ENCODE measurements at regions not wholly inside any gene's neighbourhood (a gene's known extent, or its start where the extent isn't known, plus 50 kb on each side); places are given as distances from the start of the nearest gene placed in this dataset.
"Not testable (repeated sequence)": the region's sequence is repeated elsewhere in the genome, so short reads cannot be mapped to it uniquely, and the experiment has no call there.

DNA sequence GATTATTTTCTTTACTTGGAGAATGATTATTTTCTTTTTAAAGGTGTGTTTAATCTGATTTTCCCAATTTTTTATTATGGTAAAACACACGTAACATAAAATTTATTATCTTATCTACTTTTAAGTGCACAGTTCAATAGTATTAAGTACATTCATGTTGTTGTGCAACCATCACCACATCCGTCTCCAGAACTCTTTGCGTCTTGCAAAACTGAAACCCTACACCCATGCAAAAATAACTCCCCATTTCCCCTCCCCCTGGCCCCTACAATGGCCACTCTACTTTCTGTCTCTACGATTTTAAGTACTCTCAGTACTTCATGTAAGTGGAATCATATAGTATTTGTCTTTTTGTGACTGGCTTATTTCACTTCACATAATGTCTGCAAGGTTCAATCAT, 230.7 kb downstream of the SATB1 start:
- DNase-seq (ENCODE audit: low read depth in 2 of 2): no peak

DNA sequence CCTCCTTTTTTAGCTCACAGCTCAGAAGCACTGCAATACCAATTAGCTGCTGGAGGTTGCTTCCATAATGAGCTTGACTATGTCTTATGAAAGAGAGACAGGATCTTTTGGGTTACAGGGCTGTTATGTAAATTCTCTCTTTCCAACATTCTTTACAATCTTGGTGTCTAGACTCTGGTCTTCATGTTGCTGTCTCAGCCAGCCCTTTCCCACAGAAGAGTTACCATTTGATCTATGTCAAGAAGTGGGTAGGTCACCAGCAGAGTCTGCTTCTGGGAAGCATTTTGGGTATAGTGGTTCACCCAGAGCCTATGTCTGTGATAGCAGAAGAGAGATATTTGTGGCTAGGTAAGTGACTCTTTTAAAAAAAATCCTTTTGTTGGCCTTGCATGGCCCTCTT, 234.5 kb downstream of the SATB1 start:
- DNase-seq (ENCODE audit: low read depth in 2 of 2): no peak

DNA sequence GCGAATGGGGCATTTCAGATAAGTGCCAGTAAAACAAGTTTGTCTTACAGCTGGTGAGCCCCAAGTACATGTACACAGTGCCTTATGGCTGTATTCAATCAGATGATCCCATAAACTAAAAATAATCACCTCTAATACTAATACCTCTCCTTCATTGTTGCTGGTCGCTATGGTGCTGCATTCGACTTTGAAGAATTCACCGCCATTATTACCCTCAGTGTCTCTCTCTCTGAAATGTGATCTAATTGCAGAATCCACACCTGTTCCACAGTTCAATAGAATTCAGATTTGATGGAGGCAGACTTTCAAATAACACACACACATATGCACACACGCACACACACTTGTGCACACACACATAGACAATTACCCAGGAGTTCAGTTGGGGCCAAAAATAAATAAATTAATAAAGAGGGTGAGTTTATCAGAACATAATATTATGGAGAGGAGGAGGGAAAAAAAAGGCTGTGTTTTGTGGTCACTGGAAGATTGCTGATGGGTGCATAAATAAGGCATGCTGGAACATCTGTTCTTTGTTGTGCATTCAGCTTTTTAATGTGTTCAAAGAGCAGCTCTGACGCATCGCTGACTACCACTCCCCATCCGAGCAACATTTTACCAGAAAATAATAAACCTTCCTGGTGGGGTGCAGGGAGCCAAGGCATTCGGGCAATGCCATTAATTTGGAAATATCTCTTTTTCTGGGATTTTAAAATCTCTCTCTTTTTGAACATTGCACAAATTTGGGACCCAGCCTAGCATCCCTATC, 235.7 kb downstream of the SATB1 start:
- DNase-seq (ENCODE audit: low read depth in 2 of 2): no peak

DNA sequence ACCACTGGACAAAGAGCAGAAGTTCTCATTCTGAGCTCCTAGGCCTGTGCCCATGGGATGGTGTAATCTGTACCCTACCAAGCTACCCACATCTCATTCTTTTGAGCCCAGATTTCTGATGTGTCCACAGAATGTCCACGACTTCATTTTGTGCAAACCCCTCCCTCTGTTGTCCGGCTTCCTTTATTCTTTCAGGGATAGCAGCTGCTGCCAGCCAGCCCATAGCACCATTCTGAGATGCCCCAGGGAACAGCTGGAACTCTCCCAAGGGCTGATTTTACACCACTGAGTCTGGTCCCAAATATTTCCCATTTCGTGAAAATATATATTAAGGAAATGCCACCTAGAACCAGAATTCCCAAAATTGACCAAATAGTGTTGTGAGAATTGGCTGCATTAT, 236.6 kb downstream of the SATB1 start:
- DNase-seq (ENCODE audit: low read depth in 2 of 2): no peak

DNA sequence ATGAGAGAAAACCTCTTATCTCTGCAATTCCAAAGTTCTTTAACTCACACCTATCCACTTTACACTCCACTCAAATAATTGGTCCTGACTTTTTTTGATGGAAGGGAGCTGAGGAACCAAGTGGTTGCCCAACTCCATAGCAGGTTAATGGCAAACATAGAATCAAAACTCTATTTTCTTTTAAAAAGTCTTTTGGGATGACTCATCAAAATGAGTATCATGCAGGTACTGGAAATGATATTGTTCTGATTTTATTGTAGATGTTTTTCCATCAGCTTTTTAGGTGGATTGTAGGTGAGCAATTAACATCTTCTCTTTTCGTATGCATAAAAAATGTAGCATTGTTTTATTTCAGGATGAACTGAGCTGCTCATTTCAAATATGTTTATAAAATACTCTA, 239.5 kb downstream of the SATB1 start:
- DNase-seq (ENCODE audit: low read depth in 2 of 2): no peak

DNA sequence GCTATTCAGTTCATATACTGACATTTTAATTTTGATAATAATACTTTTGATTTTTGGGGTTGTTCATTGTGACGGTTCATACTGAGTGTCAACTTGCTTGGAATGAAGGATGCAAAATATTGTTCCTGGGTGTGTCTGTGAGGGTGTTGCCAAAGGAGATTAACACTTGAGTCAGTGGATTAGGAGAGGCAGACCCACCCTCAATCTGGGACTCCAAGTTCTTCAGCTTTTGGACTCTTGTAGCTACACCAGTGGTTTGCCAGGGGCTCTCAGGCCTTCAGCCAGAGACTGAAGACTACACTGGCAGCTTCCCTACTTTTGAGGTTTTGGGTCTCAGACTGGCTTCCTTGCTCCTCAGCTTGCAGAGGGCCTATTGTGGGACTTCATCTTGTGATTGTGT, 242.2 kb downstream of the SATB1 start:
- not testable (repeated sequence) for DNase-seq (ENCODE audit: low read depth in 2 of 2)

DNA sequence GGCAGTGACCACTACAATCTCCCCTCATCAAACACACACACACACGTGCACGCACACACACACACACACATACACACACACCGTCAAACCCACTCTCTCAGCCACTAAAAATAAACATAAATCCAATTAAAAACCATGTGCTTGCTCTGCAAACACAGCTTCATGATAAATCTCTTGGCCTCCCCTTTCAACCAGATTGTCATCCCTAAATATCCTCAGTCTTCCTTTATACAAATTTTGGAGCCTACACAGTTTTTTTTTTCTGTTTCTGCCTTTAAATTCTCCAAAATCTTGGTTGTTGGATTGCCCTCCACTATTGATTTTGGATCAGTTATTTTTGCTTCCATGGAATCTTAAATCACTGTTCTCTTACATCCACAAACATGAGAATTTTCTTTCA, 245.6 kb downstream of the SATB1 start:
- DNase-seq (ENCODE audit: low read depth in 2 of 2): no peak

DNA sequence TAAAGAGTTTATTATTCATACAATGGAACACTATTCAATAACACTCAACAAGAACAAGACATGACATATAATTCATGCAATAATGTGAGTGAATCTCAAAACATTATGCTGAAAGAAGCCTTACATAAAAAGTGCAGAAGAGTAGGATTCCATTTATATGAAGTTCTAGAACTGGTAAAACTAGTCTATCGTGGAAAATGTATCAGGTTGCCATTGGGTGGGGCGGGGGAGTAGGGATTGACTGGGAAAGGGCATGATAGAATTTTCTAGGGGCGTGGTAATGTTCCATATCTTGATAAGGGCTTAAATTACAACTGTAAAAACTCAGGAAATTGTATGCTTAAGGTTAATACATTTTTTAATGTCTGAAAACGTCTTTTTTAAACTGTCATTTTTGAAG, 247.9 kb downstream of the SATB1 start:
- DNase-seq (ENCODE audit: low read depth in 2 of 2): no peak

DNA sequence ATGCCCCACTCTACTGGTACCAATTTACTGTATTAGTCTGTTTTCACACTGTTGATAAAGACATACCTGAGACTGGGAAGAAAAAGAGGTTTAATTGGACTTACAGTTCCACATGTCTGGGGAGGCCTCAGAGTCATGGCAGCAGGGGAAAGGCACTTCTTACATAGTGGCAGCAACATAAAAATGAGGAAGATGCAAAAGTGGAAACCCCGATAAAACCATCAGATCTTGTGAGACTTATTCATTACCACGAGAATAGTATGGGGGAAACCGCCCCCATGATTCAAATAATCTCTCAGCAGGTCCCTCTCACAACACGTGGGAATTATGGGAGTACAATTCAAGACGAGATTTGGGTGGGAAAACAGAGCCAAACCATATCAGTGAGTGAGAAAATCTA, 251.2 kb downstream of the SATB1 start:
- DNase-seq (ENCODE audit: low read depth in 2 of 2): not testable (repeated sequence)

DNA sequence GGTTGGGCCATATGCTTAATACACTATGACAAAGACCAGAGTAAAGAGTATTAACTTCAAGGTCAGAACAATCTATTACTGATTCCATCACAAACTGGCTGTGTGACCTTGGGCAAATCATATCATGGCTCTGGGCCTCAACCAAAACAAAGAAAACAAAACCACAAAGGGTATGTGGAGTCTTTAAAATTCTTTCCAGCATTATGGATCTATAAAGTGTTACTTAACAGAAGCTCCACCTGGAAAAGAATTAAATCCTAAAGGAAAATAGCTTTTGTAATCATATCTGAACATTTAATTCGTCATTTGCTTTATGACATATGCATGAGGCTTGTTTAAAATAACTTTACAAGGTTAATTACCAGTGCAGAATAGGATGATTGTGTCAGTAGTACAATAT, 265.5 kb downstream of the SATB1 start:
- no peak for DNase-seq (ENCODE audit: low read depth in 2 of 2)

DNA sequence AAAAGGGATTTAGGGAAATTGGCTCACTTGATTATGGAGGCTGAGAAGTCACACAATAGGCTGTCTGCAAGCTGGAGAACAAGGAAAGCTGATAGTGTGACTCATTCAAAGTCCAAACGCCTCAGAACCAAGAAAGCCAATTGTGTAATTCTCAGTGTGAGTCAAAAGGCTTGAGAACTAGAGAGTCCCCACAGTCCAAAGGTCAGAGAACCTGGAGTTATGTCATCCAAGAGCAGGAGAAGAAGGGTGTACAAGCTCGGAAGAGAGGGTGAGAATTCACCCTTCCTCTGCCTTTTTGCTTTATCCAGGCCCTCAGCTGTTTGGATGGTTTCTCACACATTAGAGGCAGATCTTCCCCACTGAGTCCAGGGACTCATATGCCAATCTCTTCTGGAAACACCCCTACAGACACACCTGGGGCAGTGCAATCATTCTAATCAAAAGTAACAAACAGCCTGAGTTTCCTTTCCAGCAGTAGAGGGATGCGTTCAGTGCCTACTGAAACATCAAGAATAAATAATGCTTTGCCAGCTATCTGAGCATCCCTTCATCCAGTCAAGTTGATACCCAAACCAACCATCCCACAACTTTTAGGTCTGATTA, 271.5 kb downstream of the SATB1 start:
- no peak for DNase-seq (ENCODE audit: low read depth in 2 of 2)

DNA sequence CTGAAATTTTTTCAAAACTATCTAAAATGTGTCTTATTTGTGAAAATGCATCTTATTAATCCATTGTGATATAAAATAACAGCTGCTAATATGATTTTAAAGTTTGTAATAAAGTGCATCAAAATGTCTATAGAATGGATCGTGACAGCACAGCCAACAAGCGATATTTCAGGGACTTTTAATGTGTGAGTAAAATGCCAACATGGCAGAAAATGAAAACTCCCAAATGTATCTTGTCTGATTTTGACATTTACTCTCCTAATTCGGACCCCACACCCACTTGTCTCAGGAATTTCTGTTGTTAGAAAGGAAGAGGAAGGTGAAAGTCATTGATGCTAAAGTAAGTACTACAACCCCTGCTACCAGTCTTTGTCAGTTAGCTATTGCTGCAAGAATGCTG, 273.9 kb downstream of the SATB1 start:
- DNase-seq (ENCODE audit: low read depth in 2 of 2): no peak

DNA sequence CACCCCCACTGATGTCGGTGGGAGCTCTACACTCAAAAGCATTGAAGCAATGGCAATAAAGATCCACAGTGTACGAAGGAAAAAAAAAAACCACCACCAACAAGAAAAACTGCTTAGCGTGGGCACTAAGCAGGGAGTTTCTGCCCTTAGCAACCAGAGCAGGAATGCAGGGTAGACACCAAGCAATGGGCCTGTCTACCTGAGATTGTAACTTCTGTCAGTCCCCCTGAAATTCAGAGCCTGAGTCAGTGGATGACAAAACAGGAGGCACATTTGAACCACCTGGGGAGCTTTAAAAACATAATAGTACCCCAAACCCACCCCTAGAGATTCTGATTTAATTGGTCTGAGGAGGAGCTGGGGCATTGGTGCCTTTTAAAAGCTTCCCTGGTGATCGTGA, 275.2 kb downstream of the SATB1 start:
- no peak for DNase-seq (ENCODE audit: low read depth in 2 of 2)

DNA sequence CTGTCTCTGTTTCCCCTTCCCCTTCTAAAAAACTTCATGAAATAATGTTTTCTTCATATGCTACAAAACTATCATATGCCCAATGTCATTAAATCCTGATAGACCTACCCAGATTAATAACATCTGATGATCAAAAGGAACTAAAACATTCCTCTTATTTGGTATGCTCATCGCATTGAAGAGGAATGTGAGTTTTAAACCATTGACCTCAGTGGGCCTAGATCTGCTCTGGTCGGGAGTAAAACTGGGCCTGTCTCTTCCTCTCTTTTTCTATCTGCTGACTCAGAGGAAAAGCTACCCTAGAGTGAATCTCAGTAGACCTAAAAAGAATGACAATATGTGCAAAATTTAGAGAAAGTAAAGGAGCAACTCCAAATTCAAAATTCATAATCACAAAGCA, 275.8 kb downstream of the SATB1 start:
- no peak for DNase-seq (ENCODE audit: low read depth in 2 of 2)

DNA sequence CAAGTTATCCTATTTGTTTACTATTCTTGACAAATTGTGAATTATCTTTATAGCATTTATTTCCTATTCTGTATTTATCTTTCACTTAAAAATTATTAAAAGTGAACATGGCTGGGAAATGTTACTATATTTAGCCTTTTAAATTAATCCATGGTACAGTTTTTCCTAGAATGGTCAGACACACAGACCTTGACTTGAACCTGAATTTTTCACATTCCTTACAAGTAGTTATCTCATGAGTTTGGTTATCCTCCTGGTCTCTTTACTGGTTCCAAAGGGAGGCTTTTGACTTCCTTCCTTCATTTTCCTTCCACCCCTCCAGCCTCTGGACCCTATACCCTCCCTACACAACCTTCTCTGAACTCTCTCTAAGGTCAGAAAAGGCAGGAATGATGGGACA, 280.6 kb downstream of the SATB1 start:
- no peak for DNase-seq (ENCODE audit: low read depth in 2 of 2)

DNA sequence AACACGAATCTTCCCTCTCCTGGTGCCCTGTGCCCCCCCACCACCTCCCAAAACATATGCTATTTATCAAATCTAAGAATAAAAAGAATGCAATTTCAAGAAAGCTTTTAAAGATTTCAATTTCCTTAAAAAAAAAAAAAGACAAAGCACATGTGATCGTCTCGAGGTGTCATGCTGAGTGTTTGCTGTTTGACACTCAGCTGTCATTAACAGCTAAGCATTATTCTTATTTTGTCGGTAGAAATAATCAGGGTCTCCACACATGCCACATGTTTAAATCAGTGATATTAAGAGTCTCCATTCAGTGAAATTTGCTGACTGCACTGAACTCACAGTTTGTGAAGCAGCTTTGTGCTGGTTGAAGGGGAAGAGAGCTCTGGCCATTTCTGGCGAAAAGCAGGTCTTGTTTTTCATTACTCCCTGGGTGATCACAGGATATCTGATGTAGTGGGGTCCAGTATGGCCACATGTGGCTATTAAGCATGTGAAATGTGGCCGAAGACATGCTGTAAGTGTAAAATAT, 281.8 kb downstream of the SATB1 start:
- DNase-seq (ENCODE audit: low read depth in 2 of 2): no peak

DNA sequence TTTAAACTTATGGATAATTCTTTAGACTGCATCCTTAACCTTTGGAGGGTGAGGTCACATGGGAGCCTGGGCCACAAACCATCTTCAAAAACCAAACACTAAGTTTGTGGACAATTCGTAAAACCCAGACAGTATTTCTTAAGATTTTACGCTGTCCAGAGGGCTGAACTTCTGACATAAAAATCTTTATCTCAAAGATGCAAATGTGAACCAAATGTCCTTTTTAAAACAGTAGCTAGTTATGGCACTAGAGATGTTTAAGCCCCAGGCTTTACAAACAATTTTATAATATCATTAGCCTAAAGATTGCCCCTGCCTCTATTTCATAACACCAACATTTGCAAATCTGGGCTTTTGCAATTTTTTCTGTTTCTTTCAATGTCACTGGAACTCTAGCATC, 287.2 kb downstream of the SATB1 start:
- no peak for DNase-seq (ENCODE audit: low read depth in 2 of 2)

DNA sequence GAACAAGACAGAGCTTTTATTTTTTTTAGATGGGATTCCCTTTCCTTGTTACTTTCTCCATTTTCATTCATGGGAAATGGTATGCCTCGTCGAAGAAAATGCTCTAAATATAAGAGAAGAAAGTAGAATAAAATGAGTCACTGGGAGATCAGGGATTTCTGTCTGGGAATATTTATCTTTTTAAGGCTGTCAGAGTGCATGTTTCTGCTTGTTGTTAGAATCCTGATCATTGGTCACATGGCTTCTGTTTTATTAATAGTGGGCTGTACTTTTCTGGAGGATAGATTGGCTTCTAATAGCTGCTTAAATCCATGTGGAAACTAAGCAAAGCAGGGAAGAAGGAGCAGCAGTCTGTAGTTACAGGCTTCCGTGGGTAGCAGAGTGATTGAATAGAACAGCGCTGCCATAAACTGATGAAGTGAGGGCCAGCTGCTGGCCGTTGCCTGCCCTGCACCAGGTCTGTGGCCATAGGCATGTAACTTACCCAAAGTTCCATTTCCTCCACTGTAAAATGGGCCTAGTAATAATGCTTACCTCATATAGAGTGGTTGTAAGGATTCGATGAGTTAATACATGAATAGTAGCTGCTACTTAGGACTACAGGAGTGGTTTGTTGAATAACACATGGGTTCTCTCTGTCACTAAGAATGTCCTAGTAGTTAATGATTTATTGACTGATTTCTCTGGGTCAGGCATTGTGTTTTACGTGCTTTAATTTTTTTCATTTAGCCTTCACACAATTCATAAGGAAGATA, 289.9 kb downstream of the SATB1 start:
- DNase-seq (ENCODE audit: low read depth in 2 of 2): no peak

DNA sequence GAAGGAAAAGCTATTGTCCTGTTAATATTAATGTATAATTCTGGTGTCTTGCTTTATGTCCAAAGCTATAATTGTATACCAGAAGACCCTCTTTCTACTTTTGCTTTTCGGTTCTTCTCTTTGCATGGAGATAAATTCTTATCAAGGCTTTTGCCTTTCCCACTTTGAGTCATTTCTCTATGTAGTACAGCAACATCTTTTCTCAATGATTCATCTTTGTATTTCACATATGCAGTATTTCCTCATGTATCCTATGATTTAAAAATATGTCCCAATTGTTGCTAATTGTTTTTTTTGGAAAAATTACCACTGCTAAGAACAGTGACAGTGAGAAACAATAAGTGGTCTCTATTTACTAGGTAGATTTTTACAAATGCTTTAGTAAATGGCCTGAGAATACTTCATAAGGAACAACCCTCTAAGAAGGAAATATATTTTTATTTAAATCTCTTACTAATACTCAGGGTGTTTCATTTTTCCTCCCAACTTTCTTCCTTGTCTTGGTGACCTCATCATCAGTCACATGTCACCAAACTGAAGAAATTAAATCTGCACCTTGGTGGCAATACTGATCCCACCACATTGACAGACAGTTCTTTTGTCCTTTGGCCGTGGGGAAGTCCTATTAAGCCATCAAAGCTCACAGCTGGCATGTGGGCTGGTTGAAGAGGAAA, 290.6 kb downstream of the SATB1 start:
- no peak for DNase-seq (ENCODE audit: low read depth in 2 of 2)

DNA sequence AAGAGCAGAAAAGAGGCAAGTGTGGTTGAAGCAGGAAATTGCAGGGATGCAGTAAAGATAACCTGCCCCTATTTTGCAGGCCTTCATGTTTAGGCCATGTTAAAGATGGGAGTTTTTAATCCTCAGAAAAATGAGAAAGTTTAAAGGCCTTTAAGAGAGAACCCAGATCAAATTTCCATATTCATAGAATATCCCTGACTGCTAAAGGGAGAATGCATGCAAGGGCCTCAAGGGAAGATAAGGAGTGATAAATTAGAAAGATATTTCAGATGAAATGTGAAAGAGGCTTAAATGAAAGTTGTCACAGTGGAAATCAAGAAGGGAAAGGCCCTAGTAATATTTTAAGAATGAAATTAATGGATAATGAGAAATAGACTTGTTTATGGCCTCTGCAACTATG, 292.1 kb downstream of the SATB1 start:
- DNase-seq (ENCODE audit: low read depth in 2 of 2): no peak

DNA sequence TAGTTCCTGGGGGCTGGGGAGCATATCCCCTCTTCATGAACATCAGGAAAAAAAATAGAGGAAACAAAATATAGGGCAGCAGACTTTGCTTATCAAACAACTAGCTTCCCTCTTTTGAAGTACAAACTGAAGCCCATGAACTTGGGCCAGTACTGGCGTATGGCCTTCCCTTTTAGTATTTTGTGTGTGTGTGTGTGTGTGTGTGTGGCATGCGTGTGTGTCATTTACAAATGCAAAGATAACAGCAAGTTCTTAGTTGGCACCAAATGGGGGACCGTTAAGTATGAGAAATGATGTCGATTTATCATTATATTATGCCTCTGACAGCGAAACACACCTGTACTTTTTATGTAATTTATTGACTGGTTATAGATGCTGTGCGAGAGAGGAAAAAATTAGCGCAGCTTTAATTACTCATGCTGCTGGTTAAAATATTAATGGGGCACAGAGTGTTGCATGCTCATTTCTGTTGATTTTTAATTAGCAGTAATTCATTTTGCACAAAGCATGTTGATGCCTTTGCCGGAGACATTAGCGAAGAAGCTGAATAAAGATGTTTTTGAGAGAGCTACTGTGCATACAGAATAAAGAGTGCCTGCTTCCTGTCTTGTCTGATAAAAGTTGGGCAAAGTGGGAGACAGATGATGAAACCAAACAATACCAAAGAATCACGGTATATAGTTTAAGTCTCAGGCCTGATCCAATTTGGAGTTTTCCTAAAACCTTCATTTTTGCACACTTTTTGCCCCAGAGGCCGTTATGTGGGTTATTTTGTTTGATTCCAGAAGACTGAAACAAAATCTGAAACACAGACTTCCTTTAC, 297.1 kb downstream of the SATB1 start:
- DNase-seq (ENCODE audit: low read depth in 2 of 2): no peak
